Astrocyte (in vitro differentiated cells and primary cell): ENCODE measurements at regions not wholly inside any gene's neighbourhood (a gene's known extent, or its start where the extent isn't known, plus 50 kb on each side); places are given as distances from the start of the nearest gene placed in this dataset.
A peak's percentile ranks its signal among the peaks of the same experiment; 100 is the strongest.
"Not testable (repeated sequence)": the region's sequence is repeated elsewhere in the genome, so short reads cannot be mapped to it uniquely, and the experiment has no call there.

ENCODE experiments used
- DNase-seq: peaks from one replicate; pipeline ENCODE4 v3.0.0-alpha.2; 2010; ENCODE audit warnings: low read depth
- FAIRE-seq: peaks from 2 replicates; lab custom pipeline; 2011; peaks lifted over from hg19 to GRCh38; lab: Jason Lieb, UNC
- H2AFZ ChIP-seq: 2 replicates; pipeline ENCODE4 v1.6.0; 2012; ENCODE audit warnings: low read depth, low read length, inconsistent platforms
- H3K27ac ChIP-seq: 2 replicates; pipeline ENCODE4 v1.5.1; 2011; ENCODE audit warnings: low read depth, low read length, inconsistent platforms
- H3K27me3 ChIP-seq: 2 replicates; pipeline ENCODE4 v1.6.0; 2011; ENCODE audit warnings: low read length, inconsistent platforms; ENCODE audit not compliant: insufficient read depth
- H3K36me3 ChIP-seq: 2 replicates; pipeline ENCODE4 v1.5.1; 2011; ENCODE audit warnings: low read length, inconsistent platforms; ENCODE audit not compliant: insufficient read depth
- H3K4me1 ChIP-seq: 2 replicates; pipeline ENCODE4 v1.5.1; 2011; ENCODE audit warnings: low read length, inconsistent platforms; ENCODE audit not compliant: insufficient read depth
- H3K4me2 ChIP-seq: 2 replicates; pipeline ENCODE4 v1.6.0; 2012; ENCODE audit warnings: low read length, inconsistent platforms
- H3K4me3 ChIP-seq: 2 replicates; pipeline ENCODE4 v1.5.1; 2011; ENCODE audit warnings: low read depth, mild to moderate bottlenecking, low read length, inconsistent platforms; ENCODE audit not compliant: insufficient read depth
- H3K79me2 ChIP-seq: 2 replicates; pipeline ENCODE4 v1.6.0; 2012; ENCODE audit warnings: mild to moderate bottlenecking, low read length, inconsistent platforms; ENCODE audit not compliant: insufficient read depth
- H3K9ac ChIP-seq: 2 replicates; pipeline ENCODE4 v1.6.0; 2012; ENCODE audit warnings: mild to moderate bottlenecking, low read length, inconsistent platforms
- H3K9me3 ChIP-seq: 2 replicates; pipeline ENCODE4 v1.5.1; 2012; ENCODE audit warnings: low read depth, mild to moderate bottlenecking, low read length, inconsistent platforms; ENCODE audit not compliant: insufficient read depth
- H4K20me1 ChIP-seq: 2 replicates; pipeline ENCODE4 v1.6.0; 2012; ENCODE audit warnings: low read length, inconsistent platforms; ENCODE audit not compliant: insufficient read depth
- H3K27ac Mint-ChIP-seq: one replicate; pipeline ENCODE4 v1.8.0; 2021; ENCODE audit warnings: mild to moderate bottlenecking, mixed read lengths; ENCODE audit not compliant: unreplicated experiment
- H3K27me3 Mint-ChIP-seq: one replicate; pipeline ENCODE4 v1.8.0; 2021; ENCODE audit warnings: low read depth, mixed read lengths; ENCODE audit not compliant: unreplicated experiment
- H3K36me3 Mint-ChIP-seq: one replicate; pipeline ENCODE4 v1.8.0; 2021; ENCODE audit warnings: low read depth, mixed read lengths; ENCODE audit not compliant: unreplicated experiment
- H3K4me1 Mint-ChIP-seq: one replicate; pipeline ENCODE4 v1.8.0; 2021; ENCODE audit warnings: low read depth, mixed read lengths; ENCODE audit not compliant: unreplicated experiment
- H3K4me3 Mint-ChIP-seq: one replicate; pipeline ENCODE4 v1.8.0; 2021; ENCODE audit warnings: mild to moderate bottlenecking, moderate library complexity, mixed read lengths; ENCODE audit not compliant: unreplicated experiment
- H3K9me3 Mint-ChIP-seq: one replicate; pipeline ENCODE4 v1.8.0; 2021; ENCODE audit warnings: mild to moderate bottlenecking, mixed read lengths; ENCODE audit not compliant: unreplicated experiment
- CTCF ChIP-seq: IDR thresholded peaks from 2 replicates; pipeline ENCODE4 v1.5.1; 2011; ENCODE audit warnings: low read depth, mild to moderate bottlenecking, inconsistent platforms, low read length, moderate library complexity; ENCODE audit not compliant: insufficient read depth
- EZH2 ChIP-seq: IDR thresholded peaks from 2 replicates; pipeline ENCODE4 v1.6.1; 2012; ENCODE audit warnings: mild to moderate bottlenecking, low read length, inconsistent platforms; ENCODE audit not compliant: insufficient read depth

DNA sequence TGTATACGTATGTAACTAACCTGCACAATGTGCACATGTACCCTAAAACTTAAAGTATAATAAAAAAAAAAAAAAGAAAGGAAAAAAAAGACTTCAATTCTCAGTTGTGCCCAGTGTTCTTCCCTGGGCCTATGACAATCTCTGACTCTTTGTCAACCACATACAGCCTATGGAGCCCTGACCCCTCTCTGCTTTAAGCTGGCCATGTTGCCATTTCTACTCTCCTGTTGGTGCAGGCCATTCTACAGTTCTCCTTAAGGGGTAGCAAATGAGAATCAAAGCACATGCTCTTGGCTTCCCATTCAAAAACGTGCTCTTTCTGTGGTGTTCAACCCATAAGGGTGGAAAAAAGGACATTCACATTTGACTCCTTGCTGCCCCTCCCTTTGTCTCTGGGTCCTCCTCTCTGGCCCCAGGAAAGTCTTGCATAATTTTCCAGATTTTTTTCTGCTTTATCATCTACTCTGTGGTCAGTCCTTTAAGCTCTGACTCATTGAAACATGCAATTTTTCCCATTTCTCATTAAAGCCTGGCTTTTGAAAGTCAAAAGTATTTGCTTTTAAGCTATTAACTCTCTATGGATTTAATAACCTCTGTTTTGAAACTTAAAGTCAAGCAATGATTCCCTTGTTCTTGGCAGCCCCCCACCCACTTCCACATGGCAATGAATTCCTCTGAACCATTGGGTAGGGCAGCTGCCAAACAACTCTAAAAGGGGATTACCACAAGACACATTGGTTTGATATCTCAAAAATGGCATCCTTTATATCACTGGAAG lies 208.6 kb upstream of the MCHR2 start:
- FAIRE-seq (peak; percentile 86), DNase-seq (peak; percentile 96)
- peaks cover 7% of the 10 kb centered on the region for H3K9me3 Mint-ChIP-seq
- H3K27me3 ChIP-seq: no peaks in the 10 kb centered on the region
- peaks cover 3% of the 10 kb centered on the region for H3K4me1 Mint-ChIP-seq
- H3K4me3 ChIP-seq: no peak overlapping the region
- peak overlapping the region; percentile 99 for H3K27ac ChIP-seq
- H3K4me2 ChIP-seq: peak overlapping the region; percentile 67
- TF ChIP-seq CTCF (no peak), EZH2 (no peak)
- H3K79me2 ChIP-seq: no peaks in the 10 kb centered on the region
- peak overlapping the region; percentile 66 for H2AFZ ChIP-seq
- H3K36me3 ChIP-seq: no peaks in the 10 kb centered on the region
- H3K4me3 Mint-ChIP-seq: no peak overlapping the region
- H3K9me3 ChIP-seq: no peaks in the 10 kb centered on the region
- no peaks in the 10 kb centered on the region for H3K27me3 Mint-ChIP-seq
- H3K9ac ChIP-seq: peak overlapping the region; percentile 76
- H3K36me3 Mint-ChIP-seq: no peaks in the 10 kb centered on the region
- H4K20me1 ChIP-seq: no peaks in the 10 kb centered on the region
- peak overlapping the region; percentile 97 for H3K27ac Mint-ChIP-seq
- H3K4me1 ChIP-seq: peaks cover 8% of the 10 kb centered on the region

- H3K9ac ChIP-seq, H4K20me1 ChIP-seq, H3K27ac ChIP-seq, H3K36me3 Mint-ChIP-seq, H3K79me2 ChIP-seq, H3K9me3 ChIP-seq, H3K4me1 ChIP-seq, H3K4me3 Mint-ChIP-seq, H3K9me3 Mint-ChIP-seq, H3K27me3 Mint-ChIP-seq, H3K4me1 Mint-ChIP-seq, FAIRE-seq, H3K4me3 ChIP-seq, H3K36me3 ChIP-seq, H3K27ac Mint-ChIP-seq, H3K4me2 ChIP-seq, DNase-seq, H2AFZ ChIP-seq, H3K27me3 ChIP-seq: not testable (repeated sequence)
These were observed 202.4 kb upstream of the MCHR2 start for GRCh38 chr6:100196214-100196982.

DNA sequence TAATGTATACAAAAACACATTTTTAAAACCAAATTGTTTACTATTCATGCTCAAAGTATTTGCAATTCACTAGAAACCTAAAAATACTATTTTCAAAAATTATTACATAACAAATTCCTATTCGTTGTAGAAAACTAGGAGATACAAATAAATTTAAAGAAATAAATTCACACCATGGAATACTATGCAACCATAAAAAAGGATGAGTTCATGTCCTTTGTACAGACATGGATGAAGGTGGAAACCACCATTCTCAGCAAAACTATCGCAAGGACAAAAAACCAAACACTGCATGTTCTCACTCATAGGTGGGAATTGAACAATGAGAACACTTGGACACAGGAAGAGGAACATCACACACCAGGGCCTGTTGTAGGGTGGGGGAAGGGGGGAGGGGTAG lies 201.2 kb upstream of the MCHR2 start:
- FAIRE-seq, H3K79me2 ChIP-seq, H3K27ac ChIP-seq, H3K4me1 Mint-ChIP-seq, H3K9ac ChIP-seq, H4K20me1 ChIP-seq, DNase-seq, H3K4me2 ChIP-seq, H3K36me3 Mint-ChIP-seq, H3K9me3 Mint-ChIP-seq, H3K36me3 ChIP-seq, H3K27me3 ChIP-seq, H2AFZ ChIP-seq, H3K27me3 Mint-ChIP-seq, H3K9me3 ChIP-seq, H3K4me1 ChIP-seq, H3K4me3 ChIP-seq, H3K27ac Mint-ChIP-seq, H3K4me3 Mint-ChIP-seq: not testable (repeated sequence)
